ENCODE measurements at regions not wholly inside any gene's neighbourhood (a gene's known extent, or its start where the extent isn't known, plus 50 kb on each side); places are given as distances from the start of the nearest gene placed in this dataset.

GRCh38 chr17:15036238-15036637 is 228.9 kb downstream of the PMP22 start:
- in situ Hi-C loops (cut with MboI) (no loop called here), intact Hi-C loops (cut with micrococcal nuclease) (no loop called here)
- no peak overlapping the region for H3K4me2 ChIP-seq (ENCODE audit: insufficient read depth, low read length)
- no peaks in the 10 kb centered on the region; a peak in 1 of 5 replicates for H3K27me3 ChIP-seq (ENCODE audit: control insufficient read depth in 2 of 2, insufficient read depth in 2 of 2, low read length in 2 of 2)
- TF ChIP-seq TBP (optimal IDR thresholded peaks at IDR 0.05; ENCODE audit: low read depth, low read length) = no peak
- TF ChIP-seq ZNF696 (CRISPR knock-in tag; conservative IDR thresholded peaks at IDR 0.05) = no peak
- TF ChIP-seq RBM22 (IDR thresholded peaks at IDR 0.05; ENCODE audit: low read depth, low read length, poor library complexity, severe bottlenecking) = no peak
- TF ChIP-seq, protein P1, sequence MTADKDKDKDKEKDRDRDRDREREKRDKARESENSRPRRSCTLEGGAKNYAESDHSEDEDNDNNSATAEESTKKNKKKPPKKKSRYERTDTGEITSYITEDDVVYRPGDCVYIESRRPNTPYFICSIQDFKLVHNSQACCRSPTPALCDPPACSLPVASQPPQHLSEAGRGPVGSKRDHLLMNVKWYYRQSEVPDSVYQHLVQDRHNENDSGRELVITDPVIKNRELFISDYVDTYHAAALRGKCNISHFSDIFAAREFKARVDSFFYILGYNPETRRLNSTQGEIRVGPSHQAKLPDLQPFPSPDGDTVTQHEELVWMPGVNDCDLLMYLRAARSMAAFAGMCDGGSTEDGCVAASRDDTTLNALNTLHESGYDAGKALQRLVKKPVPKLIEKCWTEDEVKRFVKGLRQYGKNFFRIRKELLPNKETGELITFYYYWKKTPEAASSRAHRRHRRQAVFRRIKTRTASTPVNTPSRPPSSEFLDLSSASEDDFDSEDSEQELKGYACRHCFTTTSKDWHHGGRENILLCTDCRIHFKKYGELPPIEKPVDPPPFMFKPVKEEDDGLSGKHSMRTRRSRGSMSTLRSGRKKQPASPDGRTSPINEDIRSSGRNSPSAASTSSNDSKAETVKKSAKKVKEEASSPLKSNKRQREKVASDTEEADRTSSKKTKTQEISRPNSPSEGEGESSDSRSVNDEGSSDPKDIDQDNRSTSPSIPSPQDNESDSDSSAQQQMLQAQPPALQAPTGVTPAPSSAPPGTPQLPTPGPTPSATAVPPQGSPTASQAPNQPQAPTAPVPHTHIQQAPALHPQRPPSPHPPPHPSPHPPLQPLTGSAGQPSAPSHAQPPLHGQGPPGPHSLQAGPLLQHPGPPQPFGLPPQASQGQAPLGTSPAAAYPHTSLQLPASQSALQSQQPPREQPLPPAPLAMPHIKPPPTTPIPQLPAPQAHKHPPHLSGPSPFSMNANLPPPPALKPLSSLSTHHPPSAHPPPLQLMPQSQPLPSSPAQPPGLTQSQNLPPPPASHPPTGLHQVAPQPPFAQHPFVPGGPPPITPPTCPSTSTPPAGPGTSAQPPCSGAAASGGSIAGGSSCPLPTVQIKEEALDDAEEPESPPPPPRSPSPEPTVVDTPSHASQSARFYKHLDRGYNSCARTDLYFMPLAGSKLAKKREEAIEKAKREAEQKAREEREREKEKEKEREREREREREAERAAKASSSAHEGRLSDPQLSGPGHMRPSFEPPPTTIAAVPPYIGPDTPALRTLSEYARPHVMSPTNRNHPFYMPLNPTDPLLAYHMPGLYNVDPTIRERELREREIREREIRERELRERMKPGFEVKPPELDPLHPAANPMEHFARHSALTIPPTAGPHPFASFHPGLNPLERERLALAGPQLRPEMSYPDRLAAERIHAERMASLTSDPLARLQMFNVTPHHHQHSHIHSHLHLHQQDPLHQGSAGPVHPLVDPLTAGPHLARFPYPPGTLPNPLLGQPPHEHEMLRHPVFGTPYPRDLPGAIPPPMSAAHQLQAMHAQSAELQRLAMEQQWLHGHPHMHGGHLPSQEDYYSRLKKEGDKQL (CRISPR knock-in tag; IDR thresholded peaks at IDR 0.05; ENCODE audit: borderline replicate concordance) = no peak
- TF ChIP-seq, protein P2, sequence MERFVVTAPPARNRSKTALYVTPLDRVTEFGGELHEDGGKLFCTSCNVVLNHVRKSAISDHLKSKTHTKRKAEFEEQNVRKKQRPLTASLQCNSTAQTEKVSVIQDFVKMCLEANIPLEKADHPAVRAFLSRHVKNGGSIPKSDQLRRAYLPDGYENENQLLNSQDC (CRISPR knock-in tag; IDR thresholded peaks at IDR 0.05) = no peak
- TF ChIP-seq ZNF764 (CRISPR knock-in tag; IDR thresholded peaks at IDR 0.05; ENCODE audit: low read depth) = no peak
- no peak for TF ChIP-seq CCNT2 (IDR thresholded peaks at IDR 0.05; ENCODE audit: borderline replicate concordance, extremely low read depth, insufficient read length, low read depth, low read length)
- TF ChIP-seq ZKSCAN1 (IDR thresholded peaks at IDR 0.05; ENCODE audit: low read depth, low read length) = no peak
- no peak for TF ChIP-seq KAT8 (IDR thresholded peaks at IDR 0.05; ENCODE audit: low read depth)
- TF ChIP-seq ZNF830 (CRISPR knock-in tag; IDR thresholded peaks at IDR 0.05) = no peak
- ATAC-seq = no peak
- CTCF ChIA-PET (ENCODE audit: low intra/inter-chr PET ratio) = no interaction called here
- WGBS (ENCODE audit: insufficient coverage, low coverage, missing lambda C conversion rate) = 14% methylated on average over 2 of the region's 8 CpGs
- H2AFZ ChIP-seq (ENCODE audit: low read depth, low read length) = no peak overlapping the region
- BruUV-seq (replicated peaks) = no TSS peak
- no peak overlapping the region for H3K9ac ChIP-seq (ENCODE audit: insufficient read depth in 1 of 2, low read depth in 2 of 2, low read length in 2 of 2)
- POLR2A ChIA-PET = no interaction called here
- DNase-seq (ENCODE audit: extremely low read depth in 1 of 4, low spot score in 3 of 4) = no peak
- no peak overlapping the region for H3K27ac ChIP-seq (ENCODE audit: extremely low read depth, low read depth, low read length)
- no peaks in the 10 kb centered on the region for H3K9me1 ChIP-seq (ENCODE audit: control insufficient read depth, insufficient read depth, low read length)
- H4K20me1 ChIP-seq (replicated peaks; ENCODE audit: control insufficient read depth, insufficient read depth, low read length) = no peaks in the 10 kb centered on the region
- FAIRE-seq = no peak
- no peaks in the 10 kb centered on the region for H3K36me3 ChIP-seq (ENCODE audit: control insufficient read depth, insufficient read depth, low read length)
- H3K4me3 ChIP-seq = no peak overlapping the region
- no peaks in the 10 kb centered on the region for H3K79me2 ChIP-seq (ENCODE audit: control insufficient read depth, insufficient read depth, low read length)
- H3K9me3 ChIP-seq (replicated peaks; ENCODE audit: control insufficient read depth, insufficient read depth, low read depth, low read length) = no peaks in the 10 kb centered on the region
- H3K4me1 ChIP-seq (replicated peaks in 1 of 2; ENCODE audit: control insufficient read depth in 2 of 2, insufficient read depth in 2 of 2, low read length in 2 of 2) = no peaks in the 10 kb centered on the region
